ENCODE measurements at regions not wholly inside any gene's neighbourhood (a gene's known extent, or its start where the extent isn't known, plus 50 kb on each side); places are given as distances from the start of the nearest gene placed in this dataset.

- H3K23ac ChIP-seq (ENCODE audit: low read length), result no peak overlapping the region
- H3K4ac ChIP-seq (ENCODE audit: low read depth, low read length), result no peak overlapping the region
- no peaks in the 10 kb centered on the region for H3K79me2 ChIP-seq (ENCODE audit: control insufficient read depth, insufficient read depth, low read length)
- no peaks in the 10 kb centered on the region for H3K36me3 ChIP-seq (ENCODE audit: control insufficient read depth, insufficient read depth, low read length)
- DNase-seq, result no peak
- H4K8ac ChIP-seq (ENCODE audit: low read depth, low read length), result no peak overlapping the region
- H4K5ac ChIP-seq (ENCODE audit: low read length), result no peak overlapping the region
- no peak overlapping the region for H3K56ac ChIP-seq (ENCODE audit: low read length)
- no peak overlapping the region for H2BK15ac ChIP-seq (replicated peaks; ENCODE audit: low read depth)
- no peak overlapping the region for H2AK5ac ChIP-seq (ENCODE audit: low read length)
- H3K4me3 ChIP-seq (ENCODE audit: low read length), result no peak overlapping the region
- H3K4me1 ChIP-seq (ENCODE audit: control insufficient read depth, low read depth, low read length), result peaks cover 3% of the 10 kb centered on the region
- H3K18ac ChIP-seq (ENCODE audit: low read length), result no peak overlapping the region
- no peak overlapping the region for H3K9ac ChIP-seq (ENCODE audit: low read length)
- H3K79me1 ChIP-seq (ENCODE audit: low read length), result no peaks in the 10 kb centered on the region
- no peak overlapping the region for H2BK5ac ChIP-seq (ENCODE audit: low read length)
- no peak overlapping the region for H2BK120ac ChIP-seq (ENCODE audit: low read depth, low read length)
- H3K4me2 ChIP-seq (ENCODE audit: low read length), result no peak overlapping the region
- H3K27me3 ChIP-seq (ENCODE audit: insufficient read depth, low read length, poor library complexity), result no peaks in the 10 kb centered on the region
- no CpG with 5 or more reads among the region's 5 CpGs for WGBS (ENCODE audit: extremely low coverage, insufficient coverage, low lambda C conversion rate)
- H3K27ac ChIP-seq (ENCODE audit: low read depth, low read length), result no peak overlapping the region
Measured at GRCh38 chr5:39712316-39713249, 287.8 kb upstream of the DAB2 start.

DNA sequence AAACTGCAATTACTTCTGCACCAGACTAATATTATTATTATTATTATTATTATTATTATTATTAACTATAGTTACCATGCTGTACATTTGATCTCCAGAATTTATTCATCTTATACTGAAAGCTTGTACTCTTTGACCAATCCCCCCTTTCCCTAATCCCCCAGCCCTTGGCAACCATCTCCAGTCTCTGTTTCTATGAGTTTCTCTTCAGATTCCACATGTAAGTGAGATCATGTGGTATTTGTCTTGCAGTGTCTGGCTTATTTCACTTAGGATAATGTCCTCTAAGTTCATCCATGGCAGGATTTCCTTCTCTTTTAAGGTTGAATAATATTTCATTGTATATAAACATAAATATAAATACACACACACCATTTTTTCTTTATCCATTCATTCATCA is 287.0 kb upstream of the DAB2 start:
- no peaks in the 10 kb centered on the region for H3K36me3 ChIP-seq (ENCODE audit: control insufficient read depth, insufficient read depth, low read length)
- H3K4me2 ChIP-seq (ENCODE audit: low read length), result no peak overlapping the region
- DNase-seq, result no peak
- no peak overlapping the region for H4K8ac ChIP-seq (ENCODE audit: low read depth, low read length)
- no peak overlapping the region for H3K9ac ChIP-seq (ENCODE audit: low read length)
- H2BK15ac ChIP-seq (replicated peaks; ENCODE audit: low read depth), result no peak overlapping the region
- no peaks in the 10 kb centered on the region for H3K79me2 ChIP-seq (ENCODE audit: control insufficient read depth, insufficient read depth, low read length)
- H4K5ac ChIP-seq (ENCODE audit: low read length), result no peak overlapping the region
- no peak overlapping the region for H3K18ac ChIP-seq (ENCODE audit: low read length)
- no peak overlapping the region for H2BK120ac ChIP-seq (ENCODE audit: low read depth, low read length)
- H2BK5ac ChIP-seq (ENCODE audit: low read length), result no peak overlapping the region
- no peak overlapping the region for H3K27ac ChIP-seq (ENCODE audit: low read depth, low read length)
- H3K23ac ChIP-seq (ENCODE audit: low read length), result no peak overlapping the region
- H3K4me1 ChIP-seq (ENCODE audit: control insufficient read depth, low read depth, low read length), result peaks cover 3% of the 10 kb centered on the region
- H3K27me3 ChIP-seq (ENCODE audit: insufficient read depth, low read length, poor library complexity), result no peaks in the 10 kb centered on the region
- no peak overlapping the region for H3K56ac ChIP-seq (ENCODE audit: low read length)
- no peak overlapping the region for H2AK5ac ChIP-seq (ENCODE audit: low read length)
- no peaks in the 10 kb centered on the region for H3K79me1 ChIP-seq (ENCODE audit: low read length)
- H3K4ac ChIP-seq (ENCODE audit: low read depth, low read length), result no peak overlapping the region
- H3K4me3 ChIP-seq (ENCODE audit: low read length), result no peak overlapping the region

DNA sequence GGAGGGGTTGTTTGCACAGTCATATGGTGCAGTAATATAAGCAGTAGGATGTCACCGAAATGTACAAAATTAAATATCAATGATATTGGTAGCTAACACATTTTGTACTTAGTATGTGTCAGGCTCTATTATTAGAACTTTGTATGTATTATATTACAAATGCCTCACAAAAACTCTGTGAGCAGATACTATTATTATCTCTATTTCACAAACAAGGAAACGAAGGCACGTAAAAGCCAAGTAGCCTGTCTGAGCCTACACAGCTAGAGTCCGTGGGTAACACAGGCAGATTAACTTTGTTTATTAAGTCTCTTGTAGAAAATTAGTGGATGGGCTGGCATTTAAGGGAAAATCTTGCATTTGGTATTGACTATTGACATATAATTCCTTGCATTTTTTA is 284.3 kb upstream of the DAB2 start:
- no CpG with 5 or more reads among the region's 4 CpGs for WGBS (ENCODE audit: extremely low coverage, insufficient coverage, low lambda C conversion rate)
- no peak overlapping the region for H3K27ac ChIP-seq (ENCODE audit: low read depth, low read length)
- no peak overlapping the region for H2BK5ac ChIP-seq (ENCODE audit: low read length)

DNA sequence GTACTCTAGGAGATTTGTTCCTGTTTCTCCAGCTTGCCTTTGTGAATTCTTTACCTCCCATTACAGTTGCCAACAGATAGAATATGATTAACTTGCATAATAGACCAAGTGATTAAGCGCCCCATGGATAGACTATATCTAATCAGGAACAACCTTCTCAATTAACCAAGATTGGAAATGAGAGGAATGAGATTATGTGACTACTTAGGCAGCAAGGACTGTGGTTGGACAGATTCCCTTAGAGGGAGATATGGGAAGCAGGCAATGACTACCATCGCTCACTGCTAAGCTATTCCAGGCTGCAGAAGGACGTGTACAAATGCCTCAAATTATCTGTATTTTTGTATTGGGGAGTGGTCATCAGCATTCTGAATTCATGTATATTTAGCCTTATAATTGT is 278.1 kb upstream of the DAB2 start:
- H3K27me3 ChIP-seq (ENCODE audit: insufficient read depth, low read length, poor library complexity), result no peaks in the 10 kb centered on the region
- no peak overlapping the region for H3K4me2 ChIP-seq (ENCODE audit: low read length)
- H3K27ac ChIP-seq (ENCODE audit: low read depth, low read length), result no peak overlapping the region
- H3K79me1 ChIP-seq (ENCODE audit: low read length), result no peaks in the 10 kb centered on the region
- no peak overlapping the region for H2AK5ac ChIP-seq (ENCODE audit: low read length)
- no peak overlapping the region for H3K4ac ChIP-seq (ENCODE audit: low read depth, low read length)
- H2BK15ac ChIP-seq (replicated peaks; ENCODE audit: low read depth), result no peak overlapping the region
- no peak overlapping the region for H3K56ac ChIP-seq (ENCODE audit: low read length)
- no peak overlapping the region for H3K9ac ChIP-seq (ENCODE audit: low read length)
- no peak overlapping the region for H3K4me3 ChIP-seq (ENCODE audit: low read length)
- no peak overlapping the region for H3K23ac ChIP-seq (ENCODE audit: low read length)
- H3K4me1 ChIP-seq (ENCODE audit: control insufficient read depth, low read depth, low read length), result peaks cover 3% of the 10 kb centered on the region
- no peak overlapping the region for H4K8ac ChIP-seq (ENCODE audit: low read depth, low read length)
- H4K5ac ChIP-seq (ENCODE audit: low read length), result no peak overlapping the region
- no peak overlapping the region for H2BK120ac ChIP-seq (ENCODE audit: low read depth, low read length)
- no peak overlapping the region for H2BK5ac ChIP-seq (ENCODE audit: low read length)
- H3K36me3 ChIP-seq (ENCODE audit: control insufficient read depth, insufficient read depth, low read length), result no peaks in the 10 kb centered on the region
- no peak overlapping the region for H3K18ac ChIP-seq (ENCODE audit: low read length)
- WGBS (ENCODE audit: extremely low coverage, insufficient coverage, low lambda C conversion rate), result no CpG with 5 or more reads among the region's 3 CpGs
- no peaks in the 10 kb centered on the region for H3K79me2 ChIP-seq (ENCODE audit: control insufficient read depth, insufficient read depth, low read length)
- DNase-seq, result no peak

More for the DNA sequence above, 284.3 kb upstream of the DAB2 start:
- Histone ChIP-seq H3K56ac (ENCODE audit: low read length) (no peak overlapping the region), H2BK120ac (ENCODE audit: low read depth, low read length) (no peak overlapping the region), H2AK5ac (ENCODE audit: low read length) (no peak overlapping the region), H4K8ac (ENCODE audit: low read depth, low read length) (no peak overlapping the region), H3K9ac (ENCODE audit: low read length) (no peak overlapping the region), H3K4me1 (ENCODE audit: control insufficient read depth, low read depth, low read length) (peaks cover 3% of the 10 kb centered on the region), H3K79me2 (ENCODE audit: control insufficient read depth, insufficient read depth, low read length) (no peaks in the 10 kb centered on the region), H3K23ac (ENCODE audit: low read length) (no peak overlapping the region), H3K79me1 (ENCODE audit: low read length) (no peaks in the 10 kb centered on the region), H3K4me2 (ENCODE audit: low read length) (no peak overlapping the region), H3K36me3 (ENCODE audit: control insufficient read depth, insufficient read depth, low read length) (no peaks in the 10 kb centered on the region), H3K27me3 (ENCODE audit: insufficient read depth, low read length, poor library complexity) (no peaks in the 10 kb centered on the region), H3K4ac (ENCODE audit: low read depth, low read length) (no peak overlapping the region), H2BK15ac (replicated peaks; ENCODE audit: low read depth) (no peak overlapping the region), H4K5ac (ENCODE audit: low read length) (no peak overlapping the region), H3K18ac (ENCODE audit: low read length) (no peak overlapping the region), H3K4me3 (ENCODE audit: low read length) (no peak overlapping the region)
- no peak for DNase-seq

GRCh38 chr5:39700523-39700922 is 275.7 kb upstream of the DAB2 start:
- H3K27ac ChIP-seq (ENCODE audit: low read depth, low read length), result no peak overlapping the region
- H3K79me1 ChIP-seq (ENCODE audit: low read length), result no peaks in the 10 kb centered on the region
- DNase-seq, result no peak
- H3K18ac ChIP-seq (ENCODE audit: low read length), result no peak overlapping the region
- no peak overlapping the region for H2BK15ac ChIP-seq (replicated peaks; ENCODE audit: low read depth)
- no peak overlapping the region for H2BK5ac ChIP-seq (ENCODE audit: low read length)
- no peak overlapping the region for H3K4me2 ChIP-seq (ENCODE audit: low read length)
- H3K56ac ChIP-seq (ENCODE audit: low read length), result no peak overlapping the region
- H3K9ac ChIP-seq (ENCODE audit: low read length), result no peak overlapping the region
- H2BK120ac ChIP-seq (ENCODE audit: low read depth, low read length), result no peak overlapping the region
- H3K79me2 ChIP-seq (ENCODE audit: control insufficient read depth, insufficient read depth, low read length), result no peaks in the 10 kb centered on the region
- WGBS (ENCODE audit: extremely low coverage, insufficient coverage, low lambda C conversion rate), result no CpG with 5 or more reads among the region's 1 CpG
- no peak overlapping the region for H2AK5ac ChIP-seq (ENCODE audit: low read length)
- H3K27me3 ChIP-seq (ENCODE audit: insufficient read depth, low read length, poor library complexity), result no peaks in the 10 kb centered on the region
- no peak overlapping the region for H3K4ac ChIP-seq (ENCODE audit: low read depth, low read length)
- no peak overlapping the region for H4K8ac ChIP-seq (ENCODE audit: low read depth, low read length)
- H3K23ac ChIP-seq (ENCODE audit: low read length), result no peak overlapping the region
- H4K5ac ChIP-seq (ENCODE audit: low read length), result no peak overlapping the region
- H3K36me3 ChIP-seq (ENCODE audit: control insufficient read depth, insufficient read depth, low read length), result no peaks in the 10 kb centered on the region
- H3K4me1 ChIP-seq (ENCODE audit: control insufficient read depth, low read depth, low read length), result no peaks in the 10 kb centered on the region
- no peak overlapping the region for H3K4me3 ChIP-seq (ENCODE audit: low read length)
